ENCODE measurements at regions not wholly inside any gene's neighbourhood (a gene's known extent, or its start where the extent isn't known, plus 50 kb on each side); places are given as distances from the start of the nearest gene placed in this dataset.

GRCh38 chr2:7429733-7430132 lies 512.5 kb downstream of the RNF144A start:
- TF ChIP-seq SMC3 (conservative IDR thresholded peaks at IDR 0.05; ENCODE audit: poor library complexity) (no peak), REST (IDR thresholded peaks at IDR 0.05; ENCODE audit: borderline replicate concordance) (no peak), POLR2AphosphoS5 (IDR thresholded peaks at IDR 0.05) (no peak), CTCF (IDR thresholded peaks at IDR 0.05; ENCODE audit: poor library complexity, severe bottlenecking) (no peak), TAF1 (IDR thresholded peaks at IDR 0.05; ENCODE audit: low read depth) (no peak)

Measured in neural cell (in vitro differentiated cells).